Ascending aorta (tissue), 2 donors: ENCODE measurements at regions not wholly inside any gene's neighbourhood (a gene's known extent, or its start where the extent isn't known, plus 50 kb on each side); places are given as distances from the start of the nearest gene placed in this dataset.

Source experiments
- DNase-seq, 2 donors: peaks; one replicate each; pipeline ENCODE4 v3.0.0-alpha.2; 2019; ENCODE audit warnings: low spot score in 2 of 2
- H3K27ac ChIP-seq, 2 donors: fragments of 200-600 bp; sonication (generic); one replicate each; pipeline ENCODE4 v1.5.1; 2016 to 2017; ENCODE audit warnings: mild to moderate bottlenecking in 1 of 2
- H3K27me3 ChIP-seq: fragments of 200-600 bp; sonication (generic); one replicate; pipeline ENCODE4 v1.5.1; 2017
- H3K36me3 ChIP-seq, 2 donors: fragments of 200-600 bp; sonication (generic); one replicate each; pipeline ENCODE4 v1.5.1; 2016
- H3K4me1 ChIP-seq, 2 donors: fragments of 200-600 bp; sonication (generic); one replicate each; pipeline ENCODE4 v1.5.1; 2016 to 2017; ENCODE audit warnings: mild to moderate bottlenecking in 1 of 2
- H3K4me3 ChIP-seq, 2 donors: fragments of 200-600 bp; sonication (generic); one replicate each; pipeline ENCODE4 v1.5.1; 2016 to 2017; ENCODE audit warnings: mild to moderate bottlenecking in 1 of 2
- H3K9me3 ChIP-seq, 2 donors: fragments of 200-600 bp; sonication (generic); one replicate each; pipeline ENCODE4 v1.5.1; 2016
- CTCF ChIP-seq, 3 experiments: fragments of 200-600 bp in 2 of 3; fragments of 450-650 bp in 1 of 3; sonication (generic) in 2 of 3; IDR thresholded peaks; one replicate each; pipeline ENCODE4 v1.5.1; 2016 to 2019; ENCODE audit warnings: antibody characterized with exemption in 3 of 3, mild to moderate bottlenecking in 1 of 3, moderate library complexity in 1 of 3
- intact Hi-C: fragments of 100-400 bp; cut with DNase I; formaldehyde crosslinking; loops from one replicate; pipeline ENCODE4 v1.15.1; 2023

DNA sequence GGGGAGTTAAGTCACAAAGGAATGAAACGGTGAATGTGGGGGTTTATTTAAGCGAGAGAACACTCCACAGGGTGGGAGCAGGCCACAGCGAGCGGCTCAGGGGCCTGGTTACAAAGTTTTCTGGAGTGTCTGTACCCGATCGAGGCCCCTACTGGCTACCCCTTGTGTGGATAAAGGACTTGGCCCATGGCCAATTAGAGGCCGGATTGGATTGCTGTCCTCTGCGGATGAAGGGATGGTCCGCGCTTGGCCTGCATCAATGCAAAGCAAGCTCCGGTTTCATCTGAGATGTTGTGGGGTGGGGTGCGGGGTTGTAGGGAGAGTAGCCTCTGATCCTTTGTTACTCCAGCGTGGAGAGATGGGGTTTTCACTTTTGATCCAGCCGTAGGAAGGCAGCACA lies 1574.5 kb upstream of the TENM3 start:
- no peaks in the 10 kb centered on the region for H3K9me3 ChIP-seq
- no peak overlapping the region for H3K4me3 ChIP-seq
- intact Hi-C loops = no loop called here
- no peaks in the 10 kb centered on the region for H3K27me3 ChIP-seq
- TF ChIP-seq CTCF (IDR thresholded peaks at IDR 0.05) = no peak
- H3K27ac ChIP-seq = no peak overlapping the region
- no peaks in the 10 kb centered on the region for H3K36me3 ChIP-seq
- DNase-seq = no peak
- no peaks in the 10 kb centered on the region for H3K4me1 ChIP-seq

GRCh38 chr4:180669680-180670079 lies 1573.5 kb upstream of the TENM3 start:
- no peak for TF ChIP-seq CTCF (IDR thresholded peaks at IDR 0.05)
- Histone ChIP-seq H3K4me1 (no peaks in the 10 kb centered on the region), H3K4me3 (no peak overlapping the region), H3K36me3 (no peaks in the 10 kb centered on the region), H3K9me3 (no peaks in the 10 kb centered on the region), H3K27ac (no peak overlapping the region), H3K27me3 (no peaks in the 10 kb centered on the region)
- intact Hi-C loops = no loop called here
- no peak for DNase-seq

DNA sequence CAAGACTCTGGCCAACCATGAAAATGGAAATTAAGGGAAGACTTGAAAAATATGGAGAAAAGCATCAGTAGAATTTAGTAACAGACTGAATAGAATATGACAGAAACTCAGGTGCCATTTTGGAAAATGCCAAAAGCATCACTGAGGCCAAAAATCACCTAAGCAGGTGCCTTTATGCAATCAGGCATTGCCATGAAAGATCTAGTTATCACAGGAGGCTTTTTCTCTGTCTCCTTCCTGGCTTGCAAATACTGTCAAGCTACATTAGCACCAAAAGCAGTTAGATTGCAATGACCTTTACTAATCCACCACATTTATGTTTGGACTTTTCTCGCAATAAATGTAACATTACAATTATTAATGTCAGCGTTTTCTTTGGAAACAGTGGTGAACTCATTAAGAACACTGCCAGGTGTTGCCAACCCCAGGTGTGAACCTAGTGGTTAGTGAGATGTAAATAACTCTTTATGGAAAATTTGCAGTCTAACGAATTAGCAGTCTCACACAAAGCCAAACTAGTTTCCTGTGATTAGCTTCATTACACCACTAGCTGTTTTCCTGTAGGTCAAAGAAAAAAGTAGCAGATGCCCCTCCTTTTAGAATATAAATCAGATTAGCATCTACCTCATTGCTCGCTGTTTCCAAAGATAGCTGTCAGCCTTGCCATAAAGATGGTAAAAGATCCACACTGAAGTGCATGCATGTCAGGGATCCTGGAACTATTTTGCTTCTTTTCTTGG lies 1568.4 kb upstream of the TENM3 start:
- no peaks in the 10 kb centered on the region for H3K27me3 ChIP-seq
- H3K27ac ChIP-seq = no peak overlapping the region
- no peaks in the 10 kb centered on the region for H3K9me3 ChIP-seq
- TF ChIP-seq CTCF (IDR thresholded peaks at IDR 0.05) = no peak
- no peaks in the 10 kb centered on the region for H3K36me3 ChIP-seq
- no peak overlapping the region for H3K4me3 ChIP-seq
- intact Hi-C loops = no loop called here
- no peak for DNase-seq
- no peaks in the 10 kb centered on the region for H3K4me1 ChIP-seq

DNA sequence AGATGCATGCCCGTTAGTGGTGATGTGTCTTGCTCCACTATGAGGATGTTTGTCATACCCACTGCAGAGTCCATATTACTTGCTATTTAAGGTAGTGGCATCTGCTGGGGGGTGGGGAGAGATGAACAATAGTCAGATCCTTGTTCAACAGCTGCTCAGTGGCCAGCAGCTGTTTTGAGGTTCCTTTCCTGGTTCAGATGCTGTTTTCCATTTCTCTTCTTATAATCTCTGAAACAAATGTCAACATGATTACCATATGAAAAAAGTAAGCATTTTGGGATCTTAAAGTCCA lies 1567.9 kb upstream of the TENM3 start:
- H3K4me3 ChIP-seq = no peak overlapping the region
- intact Hi-C loops = no loop called here
- no peak for TF ChIP-seq CTCF (IDR thresholded peaks at IDR 0.05)
- no peak for DNase-seq
- H3K4me1 ChIP-seq = no peaks in the 10 kb centered on the region
- no peak overlapping the region for H3K27ac ChIP-seq
- H3K9me3 ChIP-seq = no peaks in the 10 kb centered on the region
- no peaks in the 10 kb centered on the region for H3K27me3 ChIP-seq
- H3K36me3 ChIP-seq = no peaks in the 10 kb centered on the region

DNA sequence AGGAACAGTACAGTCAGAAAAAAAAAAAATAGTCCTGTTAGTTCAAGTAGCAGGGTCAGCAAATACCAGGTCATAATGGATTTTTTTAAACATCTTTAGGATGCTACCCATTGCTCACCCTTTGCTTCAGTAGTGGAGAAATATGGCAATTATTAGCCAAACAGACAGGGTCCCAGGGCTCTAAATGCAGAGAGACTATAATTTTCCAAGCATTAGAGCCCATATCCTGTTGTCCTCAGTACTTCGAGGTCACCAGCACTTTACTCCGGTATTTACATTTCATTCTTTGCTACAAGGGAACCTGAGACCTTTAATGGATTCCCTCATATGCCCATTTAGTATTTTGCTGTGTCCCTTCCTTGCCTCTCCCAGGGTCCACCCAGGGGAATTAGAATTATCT lies 1562.9 kb upstream of the TENM3 start:
- Histone ChIP-seq H3K4me1 (no peaks in the 10 kb centered on the region), H3K9me3 (no peaks in the 10 kb centered on the region), H3K36me3 (no peaks in the 10 kb centered on the region), H3K27me3 (no peaks in the 10 kb centered on the region), H3K27ac (no peak overlapping the region), H3K4me3 (no peak overlapping the region)
- no peak for TF ChIP-seq CTCF (IDR thresholded peaks at IDR 0.05)
- intact Hi-C loops = no loop called here
- no peak for DNase-seq

DNA sequence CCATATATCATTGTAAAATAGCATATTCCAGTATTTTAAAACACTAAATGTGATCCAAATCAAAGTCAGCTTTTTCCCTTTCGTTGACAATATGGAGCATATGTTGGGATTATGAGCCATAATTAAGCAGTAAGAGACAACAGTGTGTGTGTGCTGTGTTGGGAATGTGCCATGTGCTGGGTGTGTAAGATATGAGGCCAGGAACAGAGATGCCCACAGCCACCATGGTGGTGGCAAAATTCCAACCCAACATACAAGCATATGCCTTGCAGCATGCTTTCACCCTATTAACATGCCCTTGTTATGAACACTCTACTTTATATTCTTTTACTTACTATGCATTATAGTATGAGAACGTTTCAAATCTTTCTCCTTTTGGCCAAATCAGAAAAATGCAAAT lies 1560.4 kb upstream of the TENM3 start:
- DNase-seq = no peak
- no peaks in the 10 kb centered on the region for H3K9me3 ChIP-seq
- no peak overlapping the region for H3K27ac ChIP-seq
- intact Hi-C loops = no loop called here
- H3K36me3 ChIP-seq = no peaks in the 10 kb centered on the region
- no peaks in the 10 kb centered on the region for H3K27me3 ChIP-seq
- H3K4me1 ChIP-seq = no peaks in the 10 kb centered on the region
- H3K4me3 ChIP-seq = no peak overlapping the region
- no peak for TF ChIP-seq CTCF (IDR thresholded peaks at IDR 0.05)
